WTC11 (cell line): ENCODE measurements at regions not wholly inside any gene's neighbourhood (a gene's known extent, or its start where the extent isn't known, plus 50 kb on each side); places are given as distances from the start of the nearest gene placed in this dataset.

Experiments used
- ESRRA ChIP-seq: sonication (generic); formaldehyde crosslinking; IDR thresholded peaks from 2 replicates; pipeline ENCODE4 v1.8.1; 2022; ENCODE audit warnings: mild to moderate bottlenecking, missing genetic modification reagents, borderline replicate concordance
- ETV6 ChIP-seq: sonication (generic); formaldehyde crosslinking; IDR thresholded peaks from 2 replicates; pipeline ENCODE4 v1.8.1; 2022; ENCODE audit warnings: mild to moderate bottlenecking, missing genetic modification reagents
- NR3C1 ChIP-seq: sonication (generic); formaldehyde crosslinking; conservative IDR thresholded peaks from 2 replicates; pipeline ENCODE4 v1.8.1; 2023; ENCODE audit warnings: low read depth, mild to moderate bottlenecking, missing genetic modification reagents
- PRRX2 ChIP-seq: fragments of 250-450 bp; sonication (Bioruptor Pico); IDR thresholded peaks from 2 replicates; pipeline ENCODE4 v1.8.0; 2021; ENCODE audit warnings: mild to moderate bottlenecking
- TEAD4 ChIP-seq: sonication (generic); formaldehyde crosslinking; IDR thresholded peaks from 2 replicates; pipeline ENCODE4 v1.8.0; 2022; ENCODE audit warnings: mild to moderate bottlenecking, missing genetic modification reagents
- TF ChIP-seq, protein P1 (sequence below): fragments of 200-600 bp; IDR thresholded peaks from 2 replicates; pipeline ENCODE4 v1.8.0; 2022; ENCODE audit warnings: antibody characterized with exemption
- TF ChIP-seq, protein P2 (sequence below): sonication (generic); formaldehyde crosslinking; IDR thresholded peaks from 2 replicates; pipeline ENCODE4 v1.8.0; 2022; ENCODE audit warnings: mild to moderate bottlenecking, missing genetic modification reagents
- TF ChIP-seq, protein P3 (sequence below): sonication (generic); formaldehyde crosslinking; IDR thresholded peaks from 2 replicates; pipeline ENCODE4 v1.8.1; 2023; ENCODE audit warnings: mild to moderate bottlenecking, missing genetic modification reagents, borderline replicate concordance
- TF ChIP-seq, protein P4 (sequence below): sonication (generic); formaldehyde crosslinking; IDR thresholded peaks from 2 replicates; pipeline ENCODE4 v1.8.0; 2023; ENCODE audit warnings: mild to moderate bottlenecking, missing genetic modification reagents
- TF ChIP-seq, protein P5 (sequence below): sonication (generic); formaldehyde crosslinking; IDR thresholded peaks from 2 replicates; pipeline ENCODE4 v1.8.1; 2023; ENCODE audit warnings: mild to moderate bottlenecking, missing genetic modification reagents

DNA sequence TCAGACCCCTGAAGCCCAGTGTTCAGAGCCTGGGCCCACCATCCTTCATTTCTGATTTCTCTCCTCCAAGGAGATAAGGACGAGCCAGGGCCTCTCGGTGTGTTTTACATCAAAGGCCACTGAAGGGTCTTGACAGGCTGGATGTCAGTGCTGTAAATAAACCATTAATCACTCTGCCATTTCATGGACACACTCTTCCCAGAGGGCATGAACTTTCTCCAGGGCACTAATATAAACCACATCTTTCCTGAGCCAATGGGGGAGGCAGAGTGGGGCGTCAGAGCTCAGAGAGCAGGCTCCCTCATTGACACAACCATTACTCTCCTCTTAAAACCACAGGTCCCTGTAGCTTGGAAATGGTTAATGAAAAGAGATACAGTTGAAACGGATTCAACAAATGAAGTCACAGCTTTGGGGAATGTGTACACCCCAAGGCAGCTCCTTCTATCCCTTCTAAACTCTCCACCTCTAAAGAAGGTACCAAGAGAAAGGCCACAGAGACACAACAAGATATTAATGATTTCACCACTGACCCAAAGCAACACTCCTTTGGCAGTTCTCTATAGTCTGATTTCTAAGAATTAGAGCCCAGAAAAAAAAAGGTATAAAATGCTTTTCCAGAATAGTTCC is 200.6 kb downstream of the CHIC2 start:
- TF ChIP-seq, protein P1, sequence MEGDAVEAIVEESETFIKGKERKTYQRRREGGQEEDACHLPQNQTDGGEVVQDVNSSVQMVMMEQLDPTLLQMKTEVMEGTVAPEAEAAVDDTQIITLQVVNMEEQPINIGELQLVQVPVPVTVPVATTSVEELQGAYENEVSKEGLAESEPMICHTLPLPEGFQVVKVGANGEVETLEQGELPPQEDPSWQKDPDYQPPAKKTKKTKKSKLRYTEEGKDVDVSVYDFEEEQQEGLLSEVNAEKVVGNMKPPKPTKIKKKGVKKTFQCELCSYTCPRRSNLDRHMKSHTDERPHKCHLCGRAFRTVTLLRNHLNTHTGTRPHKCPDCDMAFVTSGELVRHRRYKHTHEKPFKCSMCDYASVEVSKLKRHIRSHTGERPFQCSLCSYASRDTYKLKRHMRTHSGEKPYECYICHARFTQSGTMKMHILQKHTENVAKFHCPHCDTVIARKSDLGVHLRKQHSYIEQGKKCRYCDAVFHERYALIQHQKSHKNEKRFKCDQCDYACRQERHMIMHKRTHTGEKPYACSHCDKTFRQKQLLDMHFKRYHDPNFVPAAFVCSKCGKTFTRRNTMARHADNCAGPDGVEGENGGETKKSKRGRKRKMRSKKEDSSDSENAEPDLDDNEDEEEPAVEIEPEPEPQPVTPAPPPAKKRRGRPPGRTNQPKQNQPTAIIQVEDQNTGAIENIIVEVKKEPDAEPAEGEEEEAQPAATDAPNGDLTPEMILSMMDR, result no peak
- TF ChIP-seq, protein P2, sequence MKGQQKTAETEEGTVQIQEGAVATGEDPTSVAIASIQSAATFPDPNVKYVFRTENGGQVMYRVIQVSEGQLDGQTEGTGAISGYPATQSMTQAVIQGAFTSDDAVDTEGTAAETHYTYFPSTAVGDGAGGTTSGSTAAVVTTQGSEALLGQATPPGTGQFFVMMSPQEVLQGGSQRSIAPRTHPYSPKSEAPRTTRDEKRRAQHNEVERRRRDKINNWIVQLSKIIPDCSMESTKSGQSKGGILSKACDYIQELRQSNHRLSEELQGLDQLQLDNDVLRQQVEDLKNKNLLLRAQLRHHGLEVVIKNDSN (CRISPR knock-in tag), result no peak
- no peak for TF ChIP-seq ETV6
- no peak for TF ChIP-seq ESRRA (CRISPR knock-in tag)
- TF ChIP-seq, protein P3, sequence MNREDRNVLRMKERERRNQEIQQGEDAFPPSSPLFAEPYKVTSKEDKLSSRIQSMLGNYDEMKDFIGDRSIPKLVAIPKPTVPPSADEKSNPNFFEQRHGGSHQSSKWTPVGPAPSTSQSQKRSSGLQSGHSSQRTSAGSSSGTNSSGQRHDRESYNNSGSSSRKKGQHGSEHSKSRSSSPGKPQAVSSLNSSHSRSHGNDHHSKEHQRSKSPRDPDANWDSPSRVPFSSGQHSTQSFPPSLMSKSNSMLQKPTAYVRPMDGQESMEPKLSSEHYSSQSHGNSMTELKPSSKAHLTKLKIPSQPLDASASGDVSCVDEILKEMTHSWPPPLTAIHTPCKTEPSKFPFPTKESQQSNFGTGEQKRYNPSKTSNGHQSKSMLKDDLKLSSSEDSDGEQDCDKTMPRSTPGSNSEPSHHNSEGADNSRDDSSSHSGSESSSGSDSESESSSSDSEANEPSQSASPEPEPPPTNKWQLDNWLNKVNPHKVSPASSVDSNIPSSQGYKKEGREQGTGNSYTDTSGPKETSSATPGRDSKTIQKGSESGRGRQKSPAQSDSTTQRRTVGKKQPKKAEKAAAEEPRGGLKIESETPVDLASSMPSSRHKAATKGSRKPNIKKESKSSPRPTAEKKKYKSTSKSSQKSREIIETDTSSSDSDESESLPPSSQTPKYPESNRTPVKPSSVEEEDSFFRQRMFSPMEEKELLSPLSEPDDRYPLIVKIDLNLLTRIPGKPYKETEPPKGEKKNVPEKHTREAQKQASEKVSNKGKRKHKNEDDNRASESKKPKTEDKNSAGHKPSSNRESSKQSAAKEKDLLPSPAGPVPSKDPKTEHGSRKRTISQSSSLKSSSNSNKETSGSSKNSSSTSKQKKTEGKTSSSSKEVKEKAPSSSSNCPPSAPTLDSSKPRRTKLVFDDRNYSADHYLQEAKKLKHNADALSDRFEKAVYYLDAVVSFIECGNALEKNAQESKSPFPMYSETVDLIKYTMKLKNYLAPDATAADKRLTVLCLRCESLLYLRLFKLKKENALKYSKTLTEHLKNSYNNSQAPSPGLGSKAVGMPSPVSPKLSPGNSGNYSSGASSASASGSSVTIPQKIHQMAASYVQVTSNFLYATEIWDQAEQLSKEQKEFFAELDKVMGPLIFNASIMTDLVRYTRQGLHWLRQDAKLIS (CRISPR knock-in tag), result no peak
- TF ChIP-seq, protein P4, sequence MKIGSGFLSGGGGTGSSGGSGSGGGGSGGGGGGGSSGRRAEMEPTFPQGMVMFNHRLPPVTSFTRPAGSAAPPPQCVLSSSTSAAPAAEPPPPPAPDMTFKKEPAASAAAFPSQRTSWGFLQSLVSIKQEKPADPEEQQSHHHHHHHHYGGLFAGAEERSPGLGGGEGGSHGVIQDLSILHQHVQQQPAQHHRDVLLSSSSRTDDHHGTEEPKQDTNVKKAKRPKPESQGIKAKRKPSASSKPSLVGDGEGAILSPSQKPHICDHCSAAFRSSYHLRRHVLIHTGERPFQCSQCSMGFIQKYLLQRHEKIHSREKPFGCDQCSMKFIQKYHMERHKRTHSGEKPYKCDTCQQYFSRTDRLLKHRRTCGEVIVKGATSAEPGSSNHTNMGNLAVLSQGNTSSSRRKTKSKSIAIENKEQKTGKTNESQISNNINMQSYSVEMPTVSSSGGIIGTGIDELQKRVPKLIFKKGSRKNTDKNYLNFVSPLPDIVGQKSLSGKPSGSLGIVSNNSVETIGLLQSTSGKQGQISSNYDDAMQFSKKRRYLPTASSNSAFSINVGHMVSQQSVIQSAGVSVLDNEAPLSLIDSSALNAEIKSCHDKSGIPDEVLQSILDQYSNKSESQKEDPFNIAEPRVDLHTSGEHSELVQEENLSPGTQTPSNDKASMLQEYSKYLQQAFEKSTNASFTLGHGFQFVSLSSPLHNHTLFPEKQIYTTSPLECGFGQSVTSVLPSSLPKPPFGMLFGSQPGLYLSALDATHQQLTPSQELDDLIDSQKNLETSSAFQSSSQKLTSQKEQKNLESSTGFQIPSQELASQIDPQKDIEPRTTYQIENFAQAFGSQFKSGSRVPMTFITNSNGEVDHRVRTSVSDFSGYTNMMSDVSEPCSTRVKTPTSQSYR, result no peak
- TF ChIP-seq TEAD4 (CRISPR knock-in tag), result no peak
- TF ChIP-seq PRRX2 (CRISPR knock-in tag), result no peak
- TF ChIP-seq, protein P5, sequence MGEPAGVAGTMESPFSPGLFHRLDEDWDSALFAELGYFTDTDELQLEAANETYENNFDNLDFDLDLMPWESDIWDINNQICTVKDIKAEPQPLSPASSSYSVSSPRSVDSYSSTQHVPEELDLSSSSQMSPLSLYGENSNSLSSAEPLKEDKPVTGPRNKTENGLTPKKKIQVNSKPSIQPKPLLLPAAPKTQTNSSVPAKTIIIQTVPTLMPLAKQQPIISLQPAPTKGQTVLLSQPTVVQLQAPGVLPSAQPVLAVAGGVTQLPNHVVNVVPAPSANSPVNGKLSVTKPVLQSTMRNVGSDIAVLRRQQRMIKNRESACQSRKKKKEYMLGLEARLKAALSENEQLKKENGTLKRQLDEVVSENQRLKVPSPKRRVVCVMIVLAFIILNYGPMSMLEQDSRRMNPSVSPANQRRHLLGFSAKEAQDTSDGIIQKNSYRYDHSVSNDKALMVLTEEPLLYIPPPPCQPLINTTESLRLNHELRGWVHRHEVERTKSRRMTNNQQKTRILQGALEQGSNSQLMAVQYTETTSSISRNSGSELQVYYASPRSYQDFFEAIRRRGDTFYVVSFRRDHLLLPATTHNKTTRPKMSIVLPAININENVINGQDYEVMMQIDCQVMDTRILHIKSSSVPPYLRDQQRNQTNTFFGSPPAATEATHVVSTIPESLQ, result no peak
- no peak for TF ChIP-seq NR3C1 (CRISPR knock-in tag)
